HL-60 (cell line): ENCODE measurements at regions not wholly inside any gene's neighbourhood (a gene's known extent, or its start where the extent isn't known, plus 50 kb on each side); places are given as distances from the start of the nearest gene placed in this dataset.

Source experiments
- DNase-seq, 2 experiments: peaks; one replicate each; pipeline ENCODE4 v3.0.0-alpha.2; 2010 to 2020; ENCODE audit warnings: low read depth in 1 of 2, low spot score in 1 of 2
- H3K27ac ChIP-seq: fragments of 250-450 bp; sonication (Bioruptor Pico); replicated peaks from 2 replicates; pipeline ENCODE4 v1.5.1; 2020; ENCODE audit warnings: mild to moderate bottlenecking, moderate library complexity
- H3K27me3 ChIP-seq: fragments of 250-450 bp; sonication (Bioruptor Pico); 2 replicates; pipeline ENCODE4 v1.5.1; 2021; ENCODE audit warnings: mild to moderate bottlenecking, moderate library complexity; ENCODE audit not compliant: insufficient read depth, poor library complexity, severe bottlenecking
- H3K4me3 ChIP-seq: replicated peaks from 2 replicates; pipeline ENCODE4 v1.5.1; 2011; ENCODE audit warnings: mild to moderate bottlenecking, control low read depth, low read length; ENCODE audit not compliant: insufficient read depth
- GABPA ChIP-seq: IDR thresholded peaks from 2 replicates; pipeline ENCODE4 v1.6.1; 2012; ENCODE audit warnings: low read depth
- POLR2AphosphoS5 ChIP-seq: IDR thresholded peaks from 2 replicates; pipeline ENCODE4 v1.6.1; 2012; ENCODE audit warnings: low read depth
- REST ChIP-seq: IDR thresholded peaks from 2 replicates; pipeline ENCODE4 v1.6.1; 2012; ENCODE audit warnings: low read depth; ENCODE audit not compliant: insufficient replicate concordance
- SPI1 ChIP-seq: IDR thresholded peaks from 2 replicates; pipeline ENCODE4 v1.6.1; 2012; ENCODE audit warnings: low read depth, mild to moderate bottlenecking, borderline replicate concordance
- TF ChIP-seq, protein P1 (sequence below): IDR thresholded peaks from one replicate; pipeline ENCODE4 v1.5.1; 2011; ENCODE audit warnings: low read length, control low read depth, inconsistent platforms; ENCODE audit not compliant: insufficient read depth

DNA sequence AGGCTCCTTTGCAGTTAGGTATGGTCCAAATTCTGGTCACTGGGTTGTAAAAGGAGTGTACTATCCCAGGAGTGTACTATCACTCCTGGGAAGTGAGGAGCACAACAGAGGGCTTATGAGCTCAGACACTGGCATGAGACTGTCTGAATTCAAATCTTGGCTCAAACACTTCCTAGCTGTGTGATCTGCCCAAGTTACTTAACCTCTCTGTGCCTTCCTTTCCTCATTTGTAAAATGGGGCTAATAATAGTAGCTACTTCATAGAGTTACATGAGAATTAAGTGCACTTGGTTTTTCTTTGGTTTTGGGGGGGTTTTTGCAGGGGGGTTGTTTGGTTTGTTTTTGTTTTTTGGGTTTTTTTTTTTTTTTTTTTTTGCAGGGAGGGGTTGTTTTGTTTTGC lies 152.0 kb downstream of the BCOR start:
- Histone ChIP-seq H3K27ac (no peak overlapping the region), H3K27me3 (no peaks in the 10 kb centered on the region), H3K4me3 (no peak overlapping the region)
- no peak for DNase-seq
- TF ChIP-seq, protein P1, sequence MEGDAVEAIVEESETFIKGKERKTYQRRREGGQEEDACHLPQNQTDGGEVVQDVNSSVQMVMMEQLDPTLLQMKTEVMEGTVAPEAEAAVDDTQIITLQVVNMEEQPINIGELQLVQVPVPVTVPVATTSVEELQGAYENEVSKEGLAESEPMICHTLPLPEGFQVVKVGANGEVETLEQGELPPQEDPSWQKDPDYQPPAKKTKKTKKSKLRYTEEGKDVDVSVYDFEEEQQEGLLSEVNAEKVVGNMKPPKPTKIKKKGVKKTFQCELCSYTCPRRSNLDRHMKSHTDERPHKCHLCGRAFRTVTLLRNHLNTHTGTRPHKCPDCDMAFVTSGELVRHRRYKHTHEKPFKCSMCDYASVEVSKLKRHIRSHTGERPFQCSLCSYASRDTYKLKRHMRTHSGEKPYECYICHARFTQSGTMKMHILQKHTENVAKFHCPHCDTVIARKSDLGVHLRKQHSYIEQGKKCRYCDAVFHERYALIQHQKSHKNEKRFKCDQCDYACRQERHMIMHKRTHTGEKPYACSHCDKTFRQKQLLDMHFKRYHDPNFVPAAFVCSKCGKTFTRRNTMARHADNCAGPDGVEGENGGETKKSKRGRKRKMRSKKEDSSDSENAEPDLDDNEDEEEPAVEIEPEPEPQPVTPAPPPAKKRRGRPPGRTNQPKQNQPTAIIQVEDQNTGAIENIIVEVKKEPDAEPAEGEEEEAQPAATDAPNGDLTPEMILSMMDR: no peak
- TF ChIP-seq GABPA: no peak
- no peak for TF ChIP-seq REST
- no peak for TF ChIP-seq POLR2AphosphoS5
- no peak for TF ChIP-seq SPI1

DNA sequence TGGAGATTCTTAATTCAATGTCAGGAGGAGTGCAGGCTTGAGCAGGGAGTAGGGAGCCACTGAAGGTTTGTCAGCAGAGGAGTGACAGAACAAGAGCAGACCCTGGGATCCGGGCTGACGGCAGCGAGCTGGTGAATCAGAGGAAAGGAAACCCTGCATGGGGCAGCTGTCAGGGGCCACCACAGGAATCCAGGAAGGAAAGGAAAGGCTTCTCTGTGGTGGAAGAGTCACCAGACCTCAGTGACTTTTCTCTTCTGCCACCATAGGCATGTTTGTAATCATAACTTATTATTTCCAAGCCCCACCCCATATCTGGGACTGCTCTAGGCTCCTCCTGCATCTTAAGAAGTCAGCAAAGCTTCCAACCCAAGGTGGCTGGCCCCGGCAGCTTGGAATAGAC lies 150.9 kb downstream of the BCOR start:
- DNase-seq: no peak
- no peak for TF ChIP-seq GABPA
- no peak for TF ChIP-seq REST
- no peak overlapping the region for H3K27ac ChIP-seq
- H3K4me3 ChIP-seq: no peak overlapping the region
- no peaks in the 10 kb centered on the region for H3K27me3 ChIP-seq

GRCh38 chrX:39948582-39948981 lies 149.2 kb downstream of the BCOR start:
- no peaks in the 10 kb centered on the region for H3K27me3 ChIP-seq
- H3K27ac ChIP-seq: 0 out of 2 replicates have a peak overlapping the region, but pooled peaks have one; percentile 11
- DNase-seq: peak in 1 of 2 experiments; percentile 19
- TF ChIP-seq REST (no peak), POLR2AphosphoS5 (no peak), GABPA (no peak), SPI1 (no peak)
- TF ChIP-seq, protein P1: no peak
- no peak overlapping the region for H3K4me3 ChIP-seq
